HL-60 (cell line): ENCODE measurements at regions not wholly inside any gene's neighbourhood (a gene's known extent, or its start where the extent isn't known, plus 50 kb on each side); places are given as distances from the start of the nearest gene placed in this dataset.
"Not testable (repeated sequence)": the region's sequence is repeated elsewhere in the genome, so short reads cannot be mapped to it uniquely, and the experiment has no call there.

Experiments used
- DNase-seq, 2 experiments: peaks; one replicate each; pipeline ENCODE4 v3.0.0-alpha.2; 2010 to 2020; ENCODE audit warnings: low read depth in 1 of 2, low spot score in 1 of 2
- H3K27ac ChIP-seq: fragments of 250-450 bp; sonication (Bioruptor Pico); replicated peaks from 2 replicates; pipeline ENCODE4 v1.5.1; 2020; ENCODE audit warnings: mild to moderate bottlenecking, moderate library complexity
- H3K27me3 ChIP-seq: fragments of 250-450 bp; sonication (Bioruptor Pico); 2 replicates; pipeline ENCODE4 v1.5.1; 2021; ENCODE audit warnings: mild to moderate bottlenecking, moderate library complexity; ENCODE audit not compliant: insufficient read depth, poor library complexity, severe bottlenecking
- H3K4me3 ChIP-seq: replicated peaks from 2 replicates; pipeline ENCODE4 v1.5.1; 2011; ENCODE audit warnings: mild to moderate bottlenecking, control low read depth, low read length; ENCODE audit not compliant: insufficient read depth
- CTCF ChIP-seq: IDR thresholded peaks from one replicate; pipeline ENCODE4 v1.5.1; 2011; ENCODE audit warnings: low read length, control low read depth, inconsistent platforms; ENCODE audit not compliant: insufficient read depth
- GABPA ChIP-seq: IDR thresholded peaks from 2 replicates; pipeline ENCODE4 v1.6.1; 2012; ENCODE audit warnings: low read depth
- POLR2AphosphoS5 ChIP-seq: IDR thresholded peaks from 2 replicates; pipeline ENCODE4 v1.6.1; 2012; ENCODE audit warnings: low read depth
- SPI1 ChIP-seq: IDR thresholded peaks from 2 replicates; pipeline ENCODE4 v1.6.1; 2012; ENCODE audit warnings: low read depth, mild to moderate bottlenecking, borderline replicate concordance
- TF ChIP-seq, protein P1 (sequence below): IDR thresholded peaks from 2 replicates; pipeline ENCODE4 v1.6.1; 2012; ENCODE audit warnings: low read depth; ENCODE audit not compliant: insufficient replicate concordance

GRCh38 chr15:66996094-66996493, 69.3 kb upstream of the SMAD3 start:
- TF ChIP-seq SPI1 (no peak), GABPA (no peak), CTCF (no peak), POLR2AphosphoS5 (no peak)
- TF ChIP-seq, protein P1, sequence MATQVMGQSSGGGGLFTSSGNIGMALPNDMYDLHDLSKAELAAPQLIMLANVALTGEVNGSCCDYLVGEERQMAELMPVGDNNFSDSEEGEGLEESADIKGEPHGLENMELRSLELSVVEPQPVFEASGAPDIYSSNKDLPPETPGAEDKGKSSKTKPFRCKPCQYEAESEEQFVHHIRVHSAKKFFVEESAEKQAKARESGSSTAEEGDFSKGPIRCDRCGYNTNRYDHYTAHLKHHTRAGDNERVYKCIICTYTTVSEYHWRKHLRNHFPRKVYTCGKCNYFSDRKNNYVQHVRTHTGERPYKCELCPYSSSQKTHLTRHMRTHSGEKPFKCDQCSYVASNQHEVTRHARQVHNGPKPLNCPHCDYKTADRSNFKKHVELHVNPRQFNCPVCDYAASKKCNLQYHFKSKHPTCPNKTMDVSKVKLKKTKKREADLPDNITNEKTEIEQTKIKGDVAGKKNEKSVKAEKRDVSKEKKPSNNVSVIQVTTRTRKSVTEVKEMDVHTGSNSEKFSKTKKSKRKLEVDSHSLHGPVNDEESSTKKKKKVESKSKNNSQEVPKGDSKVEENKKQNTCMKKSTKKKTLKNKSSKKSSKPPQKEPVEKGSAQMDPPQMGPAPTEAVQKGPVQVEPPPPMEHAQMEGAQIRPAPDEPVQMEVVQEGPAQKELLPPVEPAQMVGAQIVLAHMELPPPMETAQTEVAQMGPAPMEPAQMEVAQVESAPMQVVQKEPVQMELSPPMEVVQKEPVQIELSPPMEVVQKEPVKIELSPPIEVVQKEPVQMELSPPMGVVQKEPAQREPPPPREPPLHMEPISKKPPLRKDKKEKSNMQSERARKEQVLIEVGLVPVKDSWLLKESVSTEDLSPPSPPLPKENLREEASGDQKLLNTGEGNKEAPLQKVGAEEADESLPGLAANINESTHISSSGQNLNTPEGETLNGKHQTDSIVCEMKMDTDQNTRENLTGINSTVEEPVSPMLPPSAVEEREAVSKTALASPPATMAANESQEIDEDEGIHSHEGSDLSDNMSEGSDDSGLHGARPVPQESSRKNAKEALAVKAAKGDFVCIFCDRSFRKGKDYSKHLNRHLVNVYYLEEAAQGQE, result no peak
- Histone ChIP-seq H3K27me3 (no peaks in the 10 kb centered on the region), H3K4me3 (no peak overlapping the region), H3K27ac (no peak overlapping the region)
- DNase-seq, result no peak

DNA sequence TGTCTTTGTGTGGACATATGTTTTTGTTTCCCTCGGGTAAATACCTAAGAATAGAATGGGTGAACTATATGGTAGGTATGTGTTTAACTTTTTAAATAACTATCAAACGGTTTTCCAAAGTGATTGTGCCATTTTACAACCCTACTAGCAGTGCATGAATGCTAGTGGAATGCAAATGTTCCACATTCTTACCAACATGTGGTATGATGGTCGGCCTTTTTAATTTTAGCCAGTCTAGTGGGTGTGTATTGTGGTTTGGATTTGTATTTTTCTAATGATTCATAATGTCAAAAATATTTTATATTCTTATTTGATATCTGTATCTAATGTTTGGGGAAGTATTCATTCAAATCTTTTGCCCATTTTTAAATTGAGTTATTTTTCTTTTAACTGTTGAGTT, 68.2 kb upstream of the SMAD3 start:
- TF ChIP-seq POLR2AphosphoS5 (no peak), CTCF (no peak), GABPA (no peak), SPI1 (no peak)
- TF ChIP-seq, protein P1, result no peak
- no peak overlapping the region for H3K27ac ChIP-seq
- H3K27me3 ChIP-seq, result no peaks in the 10 kb centered on the region
- H3K4me3 ChIP-seq, result no peak overlapping the region
- DNase-seq, result no peak

DNA sequence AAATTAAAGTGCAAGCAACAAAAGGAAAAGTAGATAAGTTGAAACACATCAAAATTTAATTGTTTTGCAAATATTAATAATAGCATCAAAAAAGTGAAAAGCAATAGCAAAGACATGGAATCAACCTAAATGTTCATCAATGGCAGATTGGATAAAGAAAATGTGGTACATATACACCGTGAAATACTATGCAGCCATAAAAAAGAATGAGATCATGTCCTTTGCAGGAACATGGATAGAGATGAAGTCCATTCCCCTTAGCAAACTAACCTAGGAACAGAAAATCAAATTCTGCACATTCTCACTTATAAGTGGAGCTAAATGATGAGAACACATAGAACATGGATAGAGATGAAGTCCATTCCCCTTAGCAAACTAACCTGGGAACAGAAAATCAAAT, 67.2 kb upstream of the SMAD3 start:
- H3K27me3 ChIP-seq, DNase-seq, H3K27ac ChIP-seq, H3K4me3 ChIP-seq: not testable (repeated sequence)

DNA sequence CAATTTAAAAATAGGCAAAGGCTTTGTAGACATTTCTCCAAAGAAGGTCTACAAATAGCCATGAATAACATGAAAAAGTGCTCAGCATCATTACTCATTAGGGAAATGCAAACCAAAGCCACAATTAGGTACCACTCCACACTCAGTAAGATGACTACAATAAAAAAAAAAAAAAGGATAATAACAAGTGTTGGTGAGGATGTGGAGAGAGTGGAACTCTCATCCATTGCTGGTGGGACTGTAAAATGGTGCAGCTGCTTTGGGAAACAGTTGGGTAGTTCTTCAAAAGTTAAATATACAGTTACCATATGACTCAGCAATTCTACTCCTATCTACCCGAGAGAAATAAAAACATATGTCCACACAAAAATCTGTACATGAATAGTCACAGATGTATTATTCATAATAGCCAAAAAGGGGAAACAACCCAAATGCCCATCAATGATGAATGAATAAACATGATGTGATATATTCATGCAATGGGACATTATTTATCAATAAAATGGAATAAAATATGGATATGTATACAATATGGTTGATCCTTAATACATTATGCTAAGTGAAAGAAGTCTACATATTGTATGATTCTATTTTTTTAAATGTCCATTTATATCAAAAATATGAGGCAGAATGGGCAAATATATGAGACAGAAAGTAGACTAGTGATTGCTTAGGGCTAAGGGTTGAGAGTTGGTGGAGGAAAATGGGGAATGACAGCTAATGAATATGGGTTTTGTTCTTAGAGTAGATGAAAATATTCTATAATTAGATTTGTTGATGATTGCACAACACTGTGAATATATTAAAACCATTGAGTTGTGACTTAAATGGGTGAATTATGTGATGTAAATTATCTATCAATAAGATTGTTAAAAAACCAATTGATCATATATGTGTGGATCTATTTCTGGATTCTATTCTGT, 66.1 kb upstream of the SMAD3 start:
- TF ChIP-seq POLR2AphosphoS5, result no peak
- no peak for TF ChIP-seq SPI1
- TF ChIP-seq, protein P1, result no peak
- no peak for TF ChIP-seq GABPA
- TF ChIP-seq CTCF, result no peak
- Histone ChIP-seq H3K27me3 (no peaks in the 10 kb centered on the region), H3K27ac (no peak overlapping the region), H3K4me3 (no peak overlapping the region)
- DNase-seq, result no peak
